ENCODE measurements at regions not wholly inside any gene's neighbourhood (a gene's known extent, or its start where the extent isn't known, plus 50 kb on each side); places are given as distances from the start of the nearest gene placed in this dataset.

- no peaks in the 10 kb centered on the region for H3K36me3 Mint-ChIP-seq (ENCODE audit: low read depth)
- H3K4me1 Mint-ChIP-seq (ENCODE audit: low read depth) = no peaks in the 10 kb centered on the region
- no peak overlapping the region for H3K27ac Mint-ChIP-seq
- no peak overlapping the region for H3K4me3 Mint-ChIP-seq
- no peaks in the 10 kb centered on the region for H3K9me3 Mint-ChIP-seq
- H3K27me3 Mint-ChIP-seq (ENCODE audit: low read depth) = no peaks in the 10 kb centered on the region
Observed at GRCh38 chr11:92894197-92894596, 75.3 kb upstream of the MTNR1B start.

- Mint-ChIP-seq H3K9me3 (no peaks in the 10 kb centered on the region), H3K36me3 (ENCODE audit: low read depth) (no peaks in the 10 kb centered on the region), H3K4me1 (ENCODE audit: low read depth) (no peaks in the 10 kb centered on the region), H3K27me3 (ENCODE audit: low read depth) (no peaks in the 10 kb centered on the region), H3K4me3 (no peak overlapping the region), H3K27ac (no peak overlapping the region)
Observed at GRCh38 chr11:92897487-92897886, 72.0 kb upstream of the MTNR1B start.

- Mint-ChIP-seq H3K4me1 (ENCODE audit: low read depth) (no peaks in the 10 kb centered on the region), H3K36me3 (ENCODE audit: low read depth) (no peaks in the 10 kb centered on the region), H3K9me3 (no peaks in the 10 kb centered on the region), H3K27me3 (ENCODE audit: low read depth) (no peaks in the 10 kb centered on the region), H3K27ac (no peak overlapping the region), H3K4me3 (no peak overlapping the region)
Observed at GRCh38 chr11:92902417-92902816, 67.0 kb upstream of the MTNR1B start.

- H3K4me3 Mint-ChIP-seq = no peak overlapping the region
- H3K36me3 Mint-ChIP-seq (ENCODE audit: low read depth) = no peaks in the 10 kb centered on the region
- H3K9me3 Mint-ChIP-seq = no peaks in the 10 kb centered on the region
- no peak overlapping the region for H3K27ac Mint-ChIP-seq
- H3K27me3 Mint-ChIP-seq (ENCODE audit: low read depth) = no peaks in the 10 kb centered on the region
- H3K4me1 Mint-ChIP-seq (ENCODE audit: low read depth) = no peaks in the 10 kb centered on the region
Observed at GRCh38 chr11:92907671-92908070, 61.8 kb upstream of the MTNR1B start.

GRCh38 chr11:92909214-92909613, 60.2 kb upstream of the MTNR1B start:
- H3K4me3 Mint-ChIP-seq = no peak overlapping the region
- H3K9me3 Mint-ChIP-seq = no peaks in the 10 kb centered on the region
- H3K27ac Mint-ChIP-seq = no peak overlapping the region
- no peaks in the 10 kb centered on the region for H3K36me3 Mint-ChIP-seq (ENCODE audit: low read depth)
- no peaks in the 10 kb centered on the region for H3K4me1 Mint-ChIP-seq (ENCODE audit: low read depth)
- H3K27me3 Mint-ChIP-seq (ENCODE audit: low read depth) = no peaks in the 10 kb centered on the region

- Mint-ChIP-seq H3K4me3 (no peak overlapping the region), H3K9me3 (no peaks in the 10 kb centered on the region), H3K36me3 (ENCODE audit: low read depth) (no peaks in the 10 kb centered on the region), H3K27me3 (ENCODE audit: low read depth) (no peaks in the 10 kb centered on the region), H3K4me1 (ENCODE audit: low read depth) (no peaks in the 10 kb centered on the region), H3K27ac (no peak overlapping the region)
Observed at GRCh38 chr11:92911478-92911877, 58.0 kb upstream of the MTNR1B start.

- Mint-ChIP-seq H3K4me3 (no peak overlapping the region), H3K27ac (no peak overlapping the region), H3K27me3 (ENCODE audit: low read depth) (no peaks in the 10 kb centered on the region), H3K9me3 (no peaks in the 10 kb centered on the region), H3K36me3 (ENCODE audit: low read depth) (no peaks in the 10 kb centered on the region), H3K4me1 (ENCODE audit: low read depth) (no peaks in the 10 kb centered on the region)
Observed at GRCh38 chr11:92915551-92915950, 53.9 kb upstream of the MTNR1B start.

- Mint-ChIP-seq H3K9me3 (no peaks in the 10 kb centered on the region), H3K4me1 (ENCODE audit: low read depth) (no peaks in the 10 kb centered on the region), H3K27ac (no peak overlapping the region)
Observed at GRCh38 chr11:92916299-92916698, 53.2 kb upstream of the MTNR1B start.

GRCh38 chr11:92917927-92918326, 51.5 kb upstream of the MTNR1B start:
- no peak overlapping the region for H3K4me3 Mint-ChIP-seq
- H3K27me3 Mint-ChIP-seq (ENCODE audit: low read depth) = no peaks in the 10 kb centered on the region
- H3K36me3 Mint-ChIP-seq (ENCODE audit: low read depth) = no peaks in the 10 kb centered on the region
- H3K27ac Mint-ChIP-seq = no peak overlapping the region
- H3K9me3 Mint-ChIP-seq = no peaks in the 10 kb centered on the region
- no peaks in the 10 kb centered on the region for H3K4me1 Mint-ChIP-seq (ENCODE audit: low read depth)

More at GRCh38 chr11:92916299-92916698, 53.2 kb upstream of the MTNR1B start:
- Mint-ChIP-seq H3K36me3 (ENCODE audit: low read depth) (no peaks in the 10 kb centered on the region), H3K4me3 (no peak overlapping the region), H3K27me3 (ENCODE audit: low read depth) (no peaks in the 10 kb centered on the region)

- Mint-ChIP-seq H3K36me3 (ENCODE audit: low read depth) (no peaks in the 10 kb centered on the region), H3K27ac (no peak overlapping the region), H3K4me1 (ENCODE audit: low read depth) (no peaks in the 10 kb centered on the region), H3K4me3 (no peak overlapping the region), H3K9me3 (no peaks in the 10 kb centered on the region), H3K27me3 (ENCODE audit: low read depth) (no peaks in the 10 kb centered on the region)
Observed at GRCh38 chr11:92919048-92919447, 50.4 kb upstream of the MTNR1B start.
